ELR (cell line): ENCODE measurements at regions not wholly inside any gene's neighbourhood (a gene's known extent, or its start where the extent isn't known, plus 50 kb on each side); places are given as distances from the start of the nearest gene placed in this dataset.

ENCODE experiments used
- DNase-seq: peaks from one replicate; pipeline ENCODE4 v3.0.0-alpha.2; 2015; ENCODE audit warnings: low read depth

DNA sequence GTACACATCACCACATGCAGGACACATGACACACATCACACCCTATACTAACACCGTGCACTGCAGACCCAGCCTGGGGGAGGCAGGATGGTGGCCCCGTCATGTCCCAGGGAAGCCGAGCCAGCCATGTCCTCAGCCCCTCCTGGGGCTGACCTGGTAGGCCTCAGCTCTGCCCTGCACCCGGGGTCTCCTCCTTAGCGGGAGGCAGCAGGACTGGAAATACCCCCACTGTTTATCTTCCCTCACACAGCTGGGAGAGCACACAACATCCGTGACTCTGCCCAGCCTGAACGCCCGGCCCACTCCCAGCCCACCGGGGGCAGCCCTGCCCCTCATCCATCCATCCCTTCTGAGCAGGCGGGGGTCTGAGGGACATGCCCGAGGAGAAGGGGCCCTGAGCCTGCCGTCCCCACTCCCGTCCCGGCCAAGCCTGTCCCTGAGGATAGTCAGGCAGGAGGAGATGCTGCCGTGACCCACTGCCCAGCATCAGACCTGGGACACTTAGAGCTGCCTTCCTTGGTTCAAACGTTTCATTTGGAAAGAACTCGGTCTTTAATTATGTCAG lies 945.0 kb downstream of the BRD1 start:
- DNase-seq, result no peak

DNA sequence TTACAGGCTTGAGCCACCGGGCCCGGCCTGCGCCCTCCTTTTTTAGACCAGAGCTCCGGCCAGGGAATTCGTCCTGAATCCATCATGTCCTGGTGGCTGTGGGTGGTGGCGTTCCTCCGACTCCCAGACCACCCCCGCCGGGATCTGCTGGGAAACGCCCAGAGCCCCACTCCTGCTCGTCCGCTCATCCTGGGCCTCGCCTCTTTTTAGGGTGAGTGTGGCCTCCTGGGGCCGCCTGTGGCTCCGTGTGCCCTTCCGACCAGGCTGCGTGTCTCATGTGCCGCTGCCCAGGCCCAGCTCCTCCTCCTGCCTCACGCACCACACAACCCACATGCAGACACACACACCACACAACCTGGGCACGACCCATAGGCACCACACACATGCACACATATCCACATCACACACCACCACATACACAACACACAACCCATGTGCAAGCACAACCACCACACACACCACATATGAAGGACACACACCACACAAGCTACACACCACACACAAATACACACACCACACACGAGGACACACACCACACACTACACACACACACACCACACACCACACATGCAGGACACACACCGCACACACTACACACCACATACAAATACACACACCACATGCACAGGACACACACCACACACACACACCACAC lies 946.2 kb downstream of the BRD1 start:
- DNase-seq, result no peak

DNA sequence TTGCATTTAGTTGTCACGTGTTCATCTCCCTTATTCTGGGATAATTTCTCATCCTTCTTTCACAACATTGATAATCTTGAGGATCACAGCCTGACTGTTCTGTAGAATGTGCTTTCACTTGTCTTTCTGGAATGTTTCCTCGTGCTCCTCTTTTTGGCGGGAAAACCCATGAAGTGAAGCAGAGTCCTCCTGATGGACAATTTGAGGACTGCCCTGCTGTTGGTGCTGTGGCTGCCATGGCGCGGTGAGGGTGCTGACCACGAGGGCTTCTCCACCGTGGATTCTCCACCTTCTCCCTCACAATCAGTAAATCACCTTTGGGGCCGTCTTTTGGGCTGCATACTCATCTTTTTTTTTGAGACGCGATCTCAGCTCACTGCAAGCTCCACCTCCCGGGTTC lies 946.9 kb downstream of the BRD1 start:
- DNase-seq, result no peak

DNA sequence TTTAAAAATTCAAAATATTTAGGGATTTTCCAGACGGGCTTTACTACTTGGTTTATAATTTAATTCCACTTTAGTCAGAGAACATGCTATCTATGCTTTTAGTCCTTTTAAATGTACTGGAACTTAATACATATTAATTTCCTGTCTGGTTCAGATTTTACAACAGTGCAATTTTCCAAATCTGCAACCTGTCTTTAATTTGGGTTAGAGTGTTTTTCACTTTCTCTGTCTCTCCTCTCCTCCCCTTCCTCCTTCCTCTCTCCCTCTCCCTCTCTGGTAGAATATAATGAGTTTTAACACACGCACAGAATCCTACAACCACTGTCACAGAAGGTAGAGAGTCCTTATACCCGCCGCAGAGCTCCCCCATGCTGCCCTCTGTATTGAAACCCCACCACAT lies 950.7 kb downstream of the BRD1 start:
- no peak for DNase-seq

DNA sequence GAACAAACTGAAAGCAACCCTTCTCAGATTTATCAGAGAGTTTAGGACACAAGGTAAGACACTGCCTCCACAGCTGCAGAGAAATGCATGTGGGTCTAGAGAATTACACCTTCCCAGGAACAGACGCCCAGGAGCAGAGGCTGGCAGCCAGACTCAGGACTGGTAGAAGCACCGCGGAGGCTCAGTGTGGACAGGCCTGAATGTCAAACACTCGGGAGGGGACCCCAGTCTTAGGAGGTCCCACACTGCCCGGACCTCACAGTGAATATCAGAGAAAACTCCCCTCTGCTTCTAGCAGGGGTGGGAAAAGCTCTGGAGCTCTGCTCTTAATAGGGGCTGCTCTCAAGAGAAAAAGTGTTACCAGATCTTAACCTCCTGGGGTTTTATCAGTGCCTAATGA lies 952.7 kb downstream of the BRD1 start:
- no peak for DNase-seq

DNA sequence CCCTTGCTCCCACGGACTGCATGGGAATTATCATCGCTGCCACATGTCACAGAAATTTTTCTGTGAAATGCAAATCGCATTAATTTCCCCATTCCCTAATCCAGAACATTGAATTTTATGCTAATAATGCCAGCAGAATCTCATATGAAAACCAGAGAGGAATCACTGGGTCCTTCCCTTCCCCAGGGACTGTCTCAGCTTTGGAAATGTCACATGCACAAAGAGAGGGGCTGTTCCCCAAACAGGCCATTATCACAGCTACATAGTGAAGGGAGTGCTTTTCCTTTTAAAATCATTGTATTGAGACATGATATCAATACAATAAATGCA lies 954.5 kb downstream of the BRD1 start:
- no peak for DNase-seq

DNA sequence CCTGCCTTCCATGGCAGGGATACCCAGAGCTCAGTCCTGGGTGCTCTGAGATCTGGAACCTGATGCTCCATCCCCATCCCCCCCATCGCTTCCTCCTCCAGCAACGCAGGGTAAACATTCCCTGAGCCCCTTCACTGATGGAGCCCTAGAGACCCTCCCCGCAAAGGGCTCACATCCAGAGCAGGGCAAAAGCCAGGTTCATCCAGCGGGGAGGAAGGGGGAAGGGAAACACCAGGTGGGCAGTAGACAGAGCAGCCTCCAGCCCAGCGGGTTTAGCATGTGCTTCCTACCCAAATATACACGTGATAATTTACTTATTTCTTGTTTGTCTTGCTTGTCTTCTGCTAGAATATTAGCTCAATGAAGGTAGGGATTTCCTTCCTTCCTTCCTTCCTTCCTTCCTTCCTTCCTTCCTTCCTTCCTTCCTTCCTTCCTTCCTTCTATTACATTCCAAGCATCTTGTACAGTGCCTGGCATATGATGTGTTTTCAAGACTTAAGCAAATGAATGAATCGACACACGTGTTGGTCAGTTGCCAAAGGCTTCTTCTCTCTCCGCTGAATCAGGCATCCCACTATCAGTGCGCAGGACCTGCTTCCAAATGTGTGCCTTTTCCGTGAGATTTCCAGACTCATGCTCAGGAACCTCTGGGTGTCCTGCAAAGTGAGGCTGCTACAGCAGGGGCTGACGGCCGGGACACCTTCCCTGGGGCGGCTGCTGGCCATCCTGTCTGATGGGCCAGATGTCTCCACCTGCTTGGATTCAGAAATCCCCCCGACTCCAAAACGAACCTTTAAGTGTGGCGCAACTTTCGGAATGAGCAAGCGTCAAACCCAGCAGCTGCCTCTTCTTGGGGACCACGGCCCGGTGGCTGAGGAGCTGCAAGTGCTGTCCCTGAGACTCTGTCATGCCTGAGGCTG lies 955.1 kb downstream of the BRD1 start:
- no peak for DNase-seq

DNA sequence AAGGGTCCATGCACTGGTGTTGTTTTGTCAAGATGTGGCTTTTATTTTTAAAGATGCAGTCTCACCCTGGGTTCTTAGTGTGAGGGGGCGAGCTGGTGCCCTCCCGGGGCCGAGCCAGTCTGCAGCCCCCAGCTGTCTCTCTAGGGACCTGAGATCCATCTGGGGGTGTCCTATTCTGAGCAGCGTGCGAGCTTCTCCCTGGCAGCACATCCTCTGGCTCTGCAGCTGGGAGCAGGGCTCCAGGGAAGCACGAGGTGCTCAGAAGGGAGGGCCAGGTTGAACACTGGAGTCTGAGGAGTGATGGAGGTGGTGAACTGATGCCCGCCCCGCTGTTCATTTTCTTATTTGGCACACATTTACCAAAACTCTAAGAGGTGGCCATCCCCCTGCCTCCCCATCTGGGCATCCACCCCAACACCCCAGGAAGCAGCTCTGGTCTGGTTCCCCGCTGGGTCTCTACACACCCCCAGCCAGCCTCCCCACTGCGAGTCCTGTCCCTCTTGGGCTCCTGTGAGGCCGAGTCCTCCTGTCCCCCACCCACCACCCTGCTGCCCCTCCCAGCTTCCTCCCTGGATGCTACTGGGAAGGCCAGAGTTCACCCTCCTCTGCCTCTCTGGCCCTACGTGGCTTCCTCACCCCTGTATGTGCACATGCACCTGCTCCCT lies 956.4 kb downstream of the BRD1 start:
- no peak for DNase-seq

DNA sequence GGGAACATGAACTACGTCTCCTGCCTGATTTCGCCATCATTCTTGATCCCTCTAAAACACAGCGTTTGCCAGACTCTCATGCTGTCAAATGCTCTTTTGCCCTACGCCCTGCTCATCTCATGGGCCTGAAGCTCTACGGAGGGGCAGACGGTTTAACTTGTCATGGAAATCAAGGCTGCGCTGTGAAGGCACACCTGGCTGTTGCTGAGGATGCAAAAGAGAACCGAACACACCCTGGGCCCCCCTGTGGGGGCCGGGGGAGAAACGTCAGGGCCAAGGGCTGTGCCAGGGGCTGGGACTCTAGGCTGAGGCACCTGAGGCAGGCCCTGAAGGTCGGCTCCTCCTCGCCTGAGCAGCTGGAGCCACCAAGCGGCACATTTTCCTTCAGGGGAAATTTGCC lies 957.2 kb downstream of the BRD1 start:
- DNase-seq, result no peak

DNA sequence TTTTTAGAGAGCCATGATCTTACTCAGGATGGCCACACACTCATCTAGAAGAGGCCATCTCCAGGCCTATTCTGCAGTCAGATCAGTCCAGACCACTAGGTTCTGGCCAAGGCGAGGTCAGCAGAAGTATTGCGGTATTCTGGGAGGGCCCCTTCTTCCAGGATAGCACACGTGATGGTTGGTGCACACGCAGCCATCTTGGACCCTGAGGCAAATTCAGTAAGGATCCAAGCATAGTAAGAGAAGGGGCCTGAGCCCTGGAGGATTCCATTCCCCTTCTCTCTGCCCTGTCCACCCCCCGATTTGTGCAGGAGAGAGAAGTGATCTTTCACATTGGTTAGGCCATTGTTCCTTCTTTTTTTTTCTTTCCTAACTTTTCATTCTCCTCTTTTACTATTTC lies 957.9 kb downstream of the BRD1 start:
- no peak for DNase-seq

DNA sequence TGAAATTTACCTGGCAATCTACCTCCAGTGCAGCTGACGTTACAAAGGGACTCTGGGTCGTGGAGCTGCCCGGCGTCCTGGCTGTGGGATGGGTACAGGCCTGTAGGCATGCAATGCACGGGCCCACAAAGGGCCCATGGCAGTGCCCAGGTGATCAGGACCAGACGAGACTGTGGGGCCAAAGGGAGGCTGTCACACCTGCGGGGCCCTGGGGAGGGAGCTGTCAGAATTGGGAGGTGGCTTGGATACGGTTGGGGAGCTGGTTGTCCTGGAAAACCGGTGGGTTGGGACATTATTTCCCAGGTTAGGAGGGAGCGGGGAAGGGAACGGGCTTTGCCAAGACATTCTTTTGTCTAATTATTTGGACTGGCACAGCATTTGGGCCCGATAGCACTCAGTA lies 958.5 kb downstream of the BRD1 start:
- no peak for DNase-seq

DNA sequence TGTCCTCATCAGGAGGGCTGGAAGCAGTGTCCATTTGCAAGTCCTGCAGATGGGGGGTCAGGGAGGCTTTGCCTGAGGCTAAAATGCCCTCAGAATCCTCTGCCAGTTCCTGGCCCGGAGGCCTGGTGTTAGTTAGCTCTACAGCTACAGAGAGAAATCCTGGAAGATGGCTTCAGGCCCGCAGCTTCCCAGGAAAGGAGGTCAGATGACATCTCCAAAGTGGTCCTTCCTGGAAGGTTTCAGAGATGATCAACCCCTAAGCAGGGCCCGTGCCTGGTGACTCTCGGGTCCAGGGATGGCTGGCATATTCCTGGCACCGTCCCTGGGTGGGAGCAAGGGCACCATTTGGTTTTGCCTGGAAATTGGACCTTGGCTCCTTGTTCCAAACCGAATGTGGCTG lies 959.1 kb downstream of the BRD1 start:
- DNase-seq, result no peak

DNA sequence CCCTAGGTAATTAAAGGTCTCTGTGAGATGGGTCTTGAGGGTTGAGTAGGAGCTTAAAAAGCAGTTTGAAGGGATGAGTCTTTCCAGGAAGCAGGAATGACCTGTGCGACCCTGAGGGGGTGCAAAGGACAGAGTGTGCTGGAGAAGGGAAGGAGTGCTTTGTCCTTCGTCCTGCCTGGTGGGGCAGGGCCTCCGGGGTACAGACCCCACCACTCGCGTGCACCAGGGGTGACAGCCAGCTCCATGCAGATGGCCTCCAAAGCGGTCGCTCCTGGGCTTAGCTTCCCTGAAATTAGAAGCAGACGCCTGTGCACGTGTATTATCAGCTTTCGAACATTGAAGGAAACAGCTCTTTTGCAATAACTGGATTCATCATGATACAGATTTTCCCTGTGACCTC lies 959.8 kb downstream of the BRD1 start:
- no peak for DNase-seq

DNA sequence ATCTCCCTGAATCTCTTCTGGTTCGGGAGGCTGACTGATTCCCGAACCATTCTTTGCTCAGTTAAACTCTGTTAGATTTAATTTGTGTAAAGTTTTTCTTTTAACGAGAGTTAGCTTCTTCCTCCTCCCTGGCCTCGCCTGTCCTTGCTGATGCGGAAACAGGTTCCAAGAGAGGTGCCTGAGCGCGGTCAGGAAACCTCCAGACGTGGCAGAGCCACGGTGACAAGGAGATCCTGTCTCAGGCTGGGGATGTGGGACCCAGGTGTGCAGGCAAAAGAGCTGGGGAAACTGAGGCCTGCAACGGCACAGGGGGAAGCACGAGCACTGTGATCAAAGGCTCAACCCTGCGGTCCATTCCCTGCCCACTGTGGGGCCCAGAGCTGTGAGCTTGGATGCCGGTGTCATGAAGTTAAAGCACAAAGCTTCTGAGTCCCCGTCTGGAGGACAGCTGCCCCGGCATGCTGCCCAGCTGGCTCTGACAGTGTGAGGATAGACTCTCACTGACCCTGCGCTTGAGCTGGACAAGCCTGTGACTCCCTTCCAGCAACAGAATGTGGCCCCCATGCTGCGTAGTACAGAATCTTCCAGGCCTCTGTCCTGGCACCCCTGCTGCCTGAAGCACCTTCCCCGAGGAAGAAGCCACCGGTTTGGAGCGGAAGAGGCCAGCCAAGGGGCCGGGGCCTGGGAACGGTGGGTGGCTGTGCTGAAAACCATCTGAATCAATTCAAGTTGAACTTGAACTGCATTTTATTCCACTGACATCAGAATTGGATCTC lies 960.6 kb downstream of the BRD1 start:
- no peak for DNase-seq

DNA sequence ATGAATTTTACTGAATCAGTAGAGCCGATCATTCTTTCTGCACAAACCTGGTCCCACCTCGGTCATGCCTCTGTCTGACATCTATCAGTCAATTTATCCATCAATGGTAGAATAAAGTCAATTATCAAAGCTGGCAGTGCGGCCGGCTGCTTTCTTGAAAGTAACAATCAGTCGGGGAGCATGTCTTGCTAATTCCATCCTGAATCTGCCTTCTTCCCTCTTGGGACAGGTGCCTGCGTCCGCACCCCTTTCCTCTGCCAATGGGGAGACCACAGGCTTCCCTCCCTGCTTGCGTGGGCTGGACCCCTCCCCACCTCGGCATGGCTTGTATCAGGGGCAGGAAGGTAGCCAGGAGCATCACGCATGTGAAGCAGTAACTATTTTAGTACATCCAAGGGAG lies 962.9 kb downstream of the BRD1 start:
- no peak for DNase-seq

DNA sequence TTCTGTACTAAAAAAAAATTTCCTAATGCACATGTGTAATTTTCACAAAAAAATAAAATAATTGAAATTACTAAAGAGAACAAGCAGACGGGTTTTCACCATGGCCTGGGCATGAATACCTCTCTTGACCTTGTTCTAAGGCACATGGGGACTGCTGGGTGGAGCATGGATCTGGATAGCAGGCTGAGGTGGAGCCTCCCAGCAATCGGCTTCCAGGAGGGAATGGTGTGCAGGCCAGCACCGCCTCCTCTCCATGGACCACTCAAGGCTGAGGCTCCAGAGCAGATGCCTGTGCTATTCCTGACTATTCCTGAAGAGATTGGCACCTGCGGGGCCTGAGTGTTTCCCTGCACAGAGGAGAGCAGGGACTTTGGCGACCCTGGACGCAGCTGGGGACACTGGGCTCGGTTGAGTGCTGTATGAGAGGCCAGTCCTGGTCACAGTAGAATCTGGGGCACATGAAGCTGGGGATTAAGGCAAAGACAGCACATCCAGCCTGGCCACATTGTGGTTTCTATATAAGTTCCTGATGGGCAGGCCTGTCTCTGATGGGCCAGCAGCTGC lies 963.6 kb downstream of the BRD1 start:
- no peak for DNase-seq

DNA sequence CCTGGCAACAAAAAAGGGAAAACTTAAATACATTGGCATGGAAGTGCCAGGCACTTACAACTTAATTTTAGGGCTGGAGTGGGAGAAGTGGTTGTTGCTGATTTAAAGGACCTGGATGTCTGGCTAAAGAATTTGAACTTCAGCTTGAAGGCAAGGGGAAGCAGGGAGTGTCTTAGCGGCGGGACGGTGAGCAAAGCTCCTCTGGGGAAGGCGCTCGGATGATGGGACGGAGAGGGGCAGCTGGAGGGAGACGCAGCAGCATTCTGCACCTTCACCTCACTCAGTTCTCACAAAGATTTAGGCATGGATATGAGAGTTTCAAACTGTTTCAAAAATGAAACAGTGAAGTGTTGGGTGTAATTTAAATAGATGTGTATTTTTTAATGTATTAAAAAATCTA lies 967.1 kb downstream of the BRD1 start:
- no peak for DNase-seq

DNA sequence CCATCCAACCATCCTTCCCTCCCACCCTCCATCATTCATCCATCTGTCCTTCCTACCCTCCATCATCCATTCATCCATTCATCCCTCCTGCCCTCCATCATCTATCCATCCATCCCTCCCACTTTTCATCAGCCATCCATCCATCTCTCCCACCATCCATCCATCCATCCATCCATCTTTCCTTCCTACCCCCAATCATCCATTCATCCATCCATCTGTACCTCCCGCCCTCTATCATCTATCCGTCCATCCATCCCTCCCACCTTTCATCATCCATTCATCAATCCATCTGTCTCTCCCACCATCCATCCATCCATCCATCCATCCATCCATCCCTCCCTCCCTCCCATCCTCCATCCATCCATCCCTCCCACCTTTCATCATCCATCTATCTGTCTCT lies 968.8 kb downstream of the BRD1 start:
- DNase-seq, result no peak

DNA sequence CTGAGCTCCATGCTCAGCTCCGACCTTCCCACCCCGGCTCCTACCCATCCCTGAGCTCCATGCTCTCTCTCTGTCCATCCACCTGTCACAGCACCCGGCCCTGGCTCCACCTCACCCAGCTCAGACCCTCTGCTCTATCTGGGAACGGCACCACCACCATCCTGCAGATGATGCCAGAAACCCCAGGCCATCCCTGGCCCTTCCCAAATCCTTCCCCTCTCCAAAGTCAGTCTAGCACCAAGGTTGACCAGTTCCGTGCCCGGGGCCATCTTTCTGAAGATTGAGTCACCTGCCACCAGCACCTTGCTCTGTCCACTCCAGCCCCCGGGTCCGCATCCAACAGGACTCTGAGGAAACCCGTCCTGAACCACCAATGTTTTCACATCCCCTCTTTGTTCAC lies 969.6 kb downstream of the BRD1 start:
- DNase-seq, result no peak

DNA sequence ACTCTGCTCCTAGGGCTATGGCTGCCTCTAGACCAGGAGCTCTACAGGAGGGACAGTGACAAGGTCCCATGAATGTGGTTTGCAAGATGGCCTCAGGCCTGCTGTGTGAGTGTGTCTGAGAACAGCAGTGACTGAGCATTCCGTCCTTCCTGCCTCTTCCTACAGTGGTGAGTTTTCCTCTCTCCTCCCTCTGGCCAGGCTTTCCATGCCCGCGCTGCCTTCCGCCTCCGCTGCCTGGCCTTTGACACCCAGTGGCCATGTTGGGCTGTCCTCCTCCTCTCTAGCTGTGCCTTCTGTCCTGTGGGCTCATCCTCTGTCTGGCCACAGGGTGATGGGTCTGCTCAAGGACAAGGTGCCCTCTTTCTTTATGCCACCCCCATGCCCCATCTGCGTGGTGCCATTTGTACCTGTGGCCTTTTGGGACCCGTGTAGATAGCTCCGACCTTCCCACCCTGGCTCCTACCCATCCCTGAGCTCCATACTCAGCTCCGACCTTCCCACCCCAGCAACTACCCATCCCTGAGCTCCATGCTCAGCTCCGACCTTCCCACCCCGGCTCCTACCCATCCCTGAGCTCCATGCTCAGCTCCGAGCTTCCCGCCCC lies 970.4 kb downstream of the BRD1 start:
- no peak for DNase-seq

DNA sequence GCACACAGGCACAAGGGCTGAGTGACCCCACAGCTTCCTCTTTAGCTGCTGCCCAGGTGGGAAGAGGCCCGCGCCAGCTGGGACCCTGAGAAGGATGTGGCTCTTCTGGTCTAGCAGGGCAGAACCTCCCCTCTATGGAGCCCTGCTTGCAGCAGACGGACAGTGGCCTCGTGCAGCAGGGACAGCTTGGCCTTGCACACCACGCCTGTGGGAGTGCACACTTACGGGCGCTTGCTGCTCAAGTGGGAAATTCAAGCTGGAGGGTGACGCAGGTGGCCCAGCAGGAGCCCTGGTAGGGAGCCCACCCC lies 971.4 kb downstream of the BRD1 start:
- DNase-seq, result no peak
